ENCODE measurements at regions not wholly inside any gene's neighbourhood (a gene's known extent, or its start where the extent isn't known, plus 50 kb on each side); places are given as distances from the start of the nearest gene placed in this dataset.

DNA sequence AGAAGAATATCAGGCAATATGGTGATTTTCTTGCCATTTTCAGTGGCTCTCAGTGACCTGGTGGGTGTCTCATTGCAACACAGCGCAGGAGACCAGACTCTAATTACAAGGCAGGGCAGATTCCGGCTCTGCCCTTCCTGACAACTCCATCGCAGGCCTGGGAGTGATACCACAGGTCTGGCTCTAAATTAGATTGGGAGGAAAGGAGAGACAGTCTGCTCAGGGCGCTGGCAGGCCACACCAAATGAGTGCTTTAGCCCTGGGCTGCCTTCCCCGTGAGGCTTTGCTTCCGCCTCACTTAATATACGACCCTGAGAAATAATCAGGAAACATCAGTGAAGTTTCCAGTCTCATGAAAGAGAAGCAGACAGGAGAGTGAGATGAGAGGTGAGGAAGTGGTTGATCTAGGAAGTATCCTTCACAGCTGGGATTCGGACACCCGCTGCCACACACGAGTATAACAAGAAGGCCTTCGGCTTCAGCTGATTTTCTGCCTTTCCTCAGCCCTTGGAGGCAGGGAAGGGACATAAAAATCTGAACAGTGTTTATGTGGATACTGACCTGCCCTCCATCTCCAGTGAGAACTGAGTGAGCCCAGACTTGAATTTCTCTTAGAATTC is 73.7 kb upstream of the PROK2 start:
- no peak for DNase-seq (ENCODE audit: low read depth, low spot score)

GRCh38 chr3:71857956-71858355 is 73.0 kb upstream of the PROK2 start:
- DNase-seq (ENCODE audit: low read depth, low spot score) = no peak

GRCh38 chr3:71854706-71855105 is 69.8 kb upstream of the PROK2 start:
- DNase-seq (ENCODE audit: low read depth, low spot score) = no peak

DNA sequence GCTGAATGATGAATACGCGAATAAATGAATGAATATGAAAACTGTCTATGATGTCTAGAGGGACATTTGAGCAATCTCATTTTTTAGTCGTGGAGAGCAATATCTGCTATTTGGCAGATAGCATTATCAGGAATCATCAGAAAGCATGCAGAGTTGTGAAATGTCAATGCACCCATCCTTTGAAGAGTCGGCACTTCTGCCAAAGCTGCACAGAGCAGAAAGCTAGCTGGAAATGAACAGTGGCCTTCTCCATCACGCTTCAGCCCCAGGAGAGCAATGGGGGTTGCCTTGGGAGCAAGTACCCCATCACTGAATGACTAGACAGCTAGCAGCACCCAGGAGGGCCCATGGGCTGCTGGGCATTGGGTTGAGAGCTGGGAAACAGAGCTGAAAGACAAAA is 69.1 kb upstream of the PROK2 start:
- DNase-seq (ENCODE audit: low read depth, low spot score) = no peak

GRCh38 chr3:71851878-71852277 is 66.9 kb upstream of the PROK2 start:
- no peak for DNase-seq (ENCODE audit: low read depth, low spot score)

- DNase-seq (ENCODE audit: low read depth, low spot score) = no peak
These were observed 65.7 kb upstream of the PROK2 start for GRCh38 chr3:71850654-71851053.

DNA sequence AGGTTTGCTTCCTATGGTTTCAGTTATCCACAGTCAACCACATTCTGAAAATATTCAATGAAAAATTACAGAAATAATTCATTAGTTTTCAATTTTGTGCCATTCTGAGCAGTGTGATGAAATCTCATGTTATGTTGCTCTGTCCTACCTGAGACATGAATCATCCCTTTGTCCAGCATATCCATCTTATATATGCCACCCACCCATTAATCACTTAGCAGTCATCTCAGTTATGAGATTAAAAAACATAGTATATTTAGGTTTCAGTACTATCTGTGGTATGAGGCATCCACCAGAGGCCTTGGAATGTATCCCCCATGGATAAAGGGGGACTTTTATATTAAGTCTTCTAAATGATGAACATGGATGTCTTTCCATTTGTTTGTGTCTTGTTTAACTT is 64.7 kb upstream of the PROK2 start:
- DNase-seq (ENCODE audit: low read depth, low spot score) = no peak

DNA sequence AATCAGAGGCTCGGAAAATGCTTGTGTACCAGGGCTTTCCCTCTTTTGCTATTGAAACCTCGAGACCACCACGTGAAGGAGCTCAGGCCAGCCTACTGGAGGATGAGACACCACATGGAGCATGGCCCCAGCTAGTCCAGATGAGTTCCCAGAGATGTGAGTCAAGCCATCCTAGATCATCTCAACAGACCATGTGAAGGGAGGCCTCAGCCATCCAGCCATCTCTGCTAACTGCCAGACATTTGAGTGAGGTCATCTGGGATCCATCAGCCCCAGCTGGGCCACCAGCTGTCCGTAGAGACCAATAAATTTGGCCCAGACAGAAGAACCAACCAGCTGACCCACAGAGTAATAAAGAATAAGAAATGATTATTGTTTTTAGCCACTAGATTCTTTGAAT is 62.8 kb upstream of the PROK2 start:
- no peak for DNase-seq (ENCODE audit: low read depth, low spot score)

- DNase-seq (ENCODE audit: low read depth, low spot score) = no peak
These were observed 61.2 kb upstream of the PROK2 start for GRCh38 chr3:71846185-71846584.

DNA sequence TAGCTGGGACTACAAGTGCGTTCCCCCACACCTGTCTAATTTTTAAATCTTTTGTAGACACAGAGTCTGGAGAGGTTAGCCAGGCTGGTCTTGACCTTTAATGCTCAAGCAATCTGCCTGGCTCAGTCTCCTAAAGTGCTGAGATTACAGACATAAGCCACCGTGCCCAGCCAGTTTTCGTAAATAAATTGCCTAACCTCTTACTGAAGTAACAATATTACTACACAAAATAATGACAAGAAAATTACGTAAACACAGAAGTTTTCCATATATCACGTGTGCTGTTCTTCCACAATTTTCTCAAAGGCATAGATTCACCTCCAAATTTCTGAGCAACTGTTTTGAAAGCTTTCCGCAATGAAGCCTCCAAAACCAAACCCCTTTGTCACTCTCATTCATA is 58.1 kb upstream of the PROK2 start:
- DNase-seq (ENCODE audit: low read depth, low spot score) = no peak

DNA sequence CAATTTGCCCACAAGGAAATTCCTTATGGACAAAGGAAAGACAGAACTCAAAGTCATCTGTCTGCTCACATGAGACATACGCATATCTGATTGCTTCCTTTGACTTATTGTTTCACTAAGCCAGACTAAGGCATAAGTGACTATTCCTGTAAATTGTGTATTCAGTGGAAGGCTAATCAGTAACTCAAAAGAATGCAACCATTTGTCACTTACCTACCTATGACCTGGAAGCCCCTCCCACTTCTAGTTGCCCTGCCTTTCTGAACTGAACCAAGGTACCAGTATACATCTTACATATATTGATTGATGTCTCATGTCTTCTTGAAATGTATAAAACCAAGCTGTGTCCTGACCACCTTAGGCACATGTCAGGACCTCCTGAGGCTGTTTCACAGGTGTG is 53.5 kb upstream of the PROK2 start:
- DNase-seq (ENCODE audit: low read depth, low spot score) = no peak
